MG63 (cell line): ENCODE measurements at regions not wholly inside any gene's neighbourhood (a gene's known extent, or its start where the extent isn't known, plus 50 kb on each side); places are given as distances from the start of the nearest gene placed in this dataset.

Experiments used
- DNase-seq: peaks from one replicate; pipeline ENCODE4 v3.0.0-alpha.2; 2020
- H3K27me3 ChIP-seq: fragments of 250-450 bp; sonication (Bioruptor Pico); 2 replicates; pipeline ENCODE4 v1.5.1; 2020; ENCODE audit warnings: mild to moderate bottlenecking, moderate library complexity
- H3K36me3 ChIP-seq: fragments of 250-450 bp; sonication (Bioruptor Pico); 2 replicates; pipeline ENCODE4 v1.5.1; 2020; ENCODE audit warnings: mild to moderate bottlenecking, moderate library complexity
- H3K4me3 ChIP-seq: fragments of 250-450 bp; sonication (Bioruptor Pico); 2 replicates; pipeline ENCODE4 v1.5.1; 2020; ENCODE audit warnings: mild to moderate bottlenecking, moderate library complexity
- H3K9me3 ChIP-seq: fragments of 250-450 bp; sonication (Bioruptor Pico); 2 replicates; pipeline ENCODE4 v1.5.1; 2020; ENCODE audit warnings: mild to moderate bottlenecking, moderate library complexity

- Histone ChIP-seq H3K36me3 (no peaks in the 10 kb centered on the region), H3K4me3 (no peak overlapping the region), H3K9me3 (no peaks in the 10 kb centered on the region), H3K27me3 (no peaks in the 10 kb centered on the region)
- no peak for DNase-seq
These were observed 89.1 kb upstream of the ARHGAP20 start for GRCh38 chr11:110801328-110801727.

GRCh38 chr11:110798201-110798900, 86.1 kb upstream of the ARHGAP20 start:
- H3K4me3 ChIP-seq, result no peak overlapping the region
- H3K36me3 ChIP-seq, result no peaks in the 10 kb centered on the region
- no peak for DNase-seq

GRCh38 chr11:110797453-110797852, 85.2 kb upstream of the ARHGAP20 start:
- no peak overlapping the region for H3K4me3 ChIP-seq
- DNase-seq, result no peak
- no peaks in the 10 kb centered on the region for H3K27me3 ChIP-seq
- no peaks in the 10 kb centered on the region for H3K36me3 ChIP-seq
- no peaks in the 10 kb centered on the region for H3K9me3 ChIP-seq

More at GRCh38 chr11:110798201-110798900, 86.1 kb upstream of the ARHGAP20 start:
- Histone ChIP-seq H3K27me3 (no peaks in the 10 kb centered on the region), H3K9me3 (no peaks in the 10 kb centered on the region)

GRCh38 chr11:110795112-110795624, 82.9 kb upstream of the ARHGAP20 start:
- Histone ChIP-seq H3K36me3 (no peaks in the 10 kb centered on the region), H3K9me3 (no peaks in the 10 kb centered on the region), H3K27me3 (no peaks in the 10 kb centered on the region), H3K4me3 (no peak overlapping the region)
- no peak for DNase-seq

GRCh38 chr11:110793556-110793955, 81.3 kb upstream of the ARHGAP20 start:
- Histone ChIP-seq H3K36me3 (no peaks in the 10 kb centered on the region), H3K9me3 (no peaks in the 10 kb centered on the region), H3K27me3 (no peaks in the 10 kb centered on the region), H3K4me3 (no peak overlapping the region)
- no peak for DNase-seq

GRCh38 chr11:110791621-110792020, 79.4 kb upstream of the ARHGAP20 start:
- Histone ChIP-seq H3K27me3 (no peaks in the 10 kb centered on the region), H3K9me3 (no peaks in the 10 kb centered on the region), H3K36me3 (no peaks in the 10 kb centered on the region), H3K4me3 (no peak overlapping the region)
- DNase-seq, result no peak

- Histone ChIP-seq H3K36me3 (no peaks in the 10 kb centered on the region), H3K9me3 (peaks cover 3% of the 10 kb centered on the region; the same call in 1 of the 2 replicates), H3K27me3 (no peaks in the 10 kb centered on the region), H3K4me3 (no peak overlapping the region)
- no peak for DNase-seq
These were observed 75.4 kb upstream of the ARHGAP20 start for GRCh38 chr11:110787680-110788079.

GRCh38 chr11:110786226-110786902, 74.1 kb upstream of the ARHGAP20 start:
- Histone ChIP-seq H3K27me3 (no peaks in the 10 kb centered on the region), H3K9me3 (peaks cover 3% of the 10 kb centered on the region; the same call in 1 of the 2 replicates), H3K36me3 (no peaks in the 10 kb centered on the region), H3K4me3 (no peak overlapping the region)
- DNase-seq, result no peak

- no peak for DNase-seq
- H3K4me3 ChIP-seq, result no peak overlapping the region
- peaks cover 3% of the 10 kb centered on the region; the same call in 1 of the 2 replicates for H3K9me3 ChIP-seq
- H3K27me3 ChIP-seq, result no peaks in the 10 kb centered on the region
- H3K36me3 ChIP-seq, result no peaks in the 10 kb centered on the region
These were observed 73.2 kb upstream of the ARHGAP20 start for GRCh38 chr11:110785398-110785797.

GRCh38 chr11:110782616-110783015, 70.4 kb upstream of the ARHGAP20 start:
- no peak for DNase-seq
- Histone ChIP-seq H3K27me3 (no peaks in the 10 kb centered on the region), H3K9me3 (peaks cover 3% of the 10 kb centered on the region; the same call in 1 of the 2 replicates), H3K36me3 (no peaks in the 10 kb centered on the region), H3K4me3 (no peak overlapping the region)

- H3K36me3 ChIP-seq, result no peaks in the 10 kb centered on the region
- H3K9me3 ChIP-seq, result no peaks in the 10 kb centered on the region
- DNase-seq, result no peak
- H3K27me3 ChIP-seq, result no peaks in the 10 kb centered on the region
- H3K4me3 ChIP-seq, result no peak overlapping the region
These were observed 66.9 kb upstream of the ARHGAP20 start for GRCh38 chr11:110779108-110779507.

GRCh38 chr11:110778343-110778742, 66.1 kb upstream of the ARHGAP20 start:
- Histone ChIP-seq H3K4me3 (no peak overlapping the region), H3K9me3 (no peaks in the 10 kb centered on the region)

GRCh38 chr11:110777775-110778174, 65.5 kb upstream of the ARHGAP20 start:
- DNase-seq, result peak; percentile 61
- no peak overlapping the region for H3K4me3 ChIP-seq
- no peaks in the 10 kb centered on the region for H3K27me3 ChIP-seq
- H3K9me3 ChIP-seq, result no peaks in the 10 kb centered on the region
- H3K36me3 ChIP-seq, result no peaks in the 10 kb centered on the region

More at GRCh38 chr11:110778343-110778742, 66.1 kb upstream of the ARHGAP20 start:
- Histone ChIP-seq H3K27me3 (no peaks in the 10 kb centered on the region), H3K36me3 (no peaks in the 10 kb centered on the region)
- peak; percentile 48 for DNase-seq

- H3K36me3 ChIP-seq, result no peaks in the 10 kb centered on the region
- H3K27me3 ChIP-seq, result no peaks in the 10 kb centered on the region
- DNase-seq, result no peak
- no peak overlapping the region for H3K4me3 ChIP-seq
- H3K9me3 ChIP-seq, result no peaks in the 10 kb centered on the region
These were observed 63.8 kb upstream of the ARHGAP20 start for GRCh38 chr11:110776081-110776480.

GRCh38 chr11:110774138-110775014, 62.1 kb upstream of the ARHGAP20 start:
- Histone ChIP-seq H3K4me3 (no peak overlapping the region), H3K36me3 (no peaks in the 10 kb centered on the region), H3K27me3 (no peaks in the 10 kb centered on the region), H3K9me3 (no peaks in the 10 kb centered on the region)
- no peak for DNase-seq

- H3K27me3 ChIP-seq, result no peaks in the 10 kb centered on the region
- no peak for DNase-seq
These were observed 61.2 kb upstream of the ARHGAP20 start for GRCh38 chr11:110773442-110773841.

GRCh38 chr11:110772863-110773262, 60.6 kb upstream of the ARHGAP20 start:
- no peaks in the 10 kb centered on the region for H3K27me3 ChIP-seq
- no peak for DNase-seq
- H3K36me3 ChIP-seq, result no peaks in the 10 kb centered on the region
- no peaks in the 10 kb centered on the region for H3K9me3 ChIP-seq
- no peak overlapping the region for H3K4me3 ChIP-seq

More at GRCh38 chr11:110773442-110773841, 61.2 kb upstream of the ARHGAP20 start:
- H3K9me3 ChIP-seq, result no peaks in the 10 kb centered on the region
- H3K4me3 ChIP-seq, result no peak overlapping the region
- no peaks in the 10 kb centered on the region for H3K36me3 ChIP-seq
